ENCODE measurements at regions not wholly inside any gene's neighbourhood (a gene's known extent, or its start where the extent isn't known, plus 50 kb on each side); places are given as distances from the start of the nearest gene placed in this dataset.

- ChIA-PET RAD21 (ENCODE audit: unreplicated experiment) (no interaction called here), POLR2A (no interaction called here), SMC1A (ENCODE audit: uncharacterized antibody, unreplicated experiment) (interaction anchor here (1.2 kb wide), 1 partner anchor 13 kb away, joined by 3 read pairs; no protein-coding TSS in a partner anchor), CTCF (interaction anchor here (1.5 kb wide), 1 partner anchor 17 kb away, joined by 3 read pairs; no protein-coding TSS in a partner anchor)
- Histone ChIP-seq H3K4me1 (ENCODE audit: control insufficient read depth, insufficient read depth, low read length) (no peaks in the 10 kb centered on the region), H3K9me3 (replicated peaks; ENCODE audit: control insufficient read depth, insufficient read depth, low read length) (no peaks in the 10 kb centered on the region), H3K36me3 (ENCODE audit: control insufficient read depth in 2 of 2, insufficient read depth in 2 of 2, low read length in 1 of 2) (no peaks in the 10 kb centered on the region), H3K27ac (ENCODE audit: control insufficient read depth, insufficient read depth) (no peak overlapping the region), H3K4me3 (no peak overlapping the region), H3K79me2 (ENCODE audit: control insufficient read depth, insufficient read depth, low read length) (no peaks in the 10 kb centered on the region), H3K4me2 (ENCODE audit: control insufficient read depth, insufficient read depth) (no peak overlapping the region), H4K20me1 (ENCODE audit: control insufficient read depth, insufficient read depth) (no peaks in the 10 kb centered on the region), H2AFZ (ENCODE audit: control insufficient read depth, low read depth, low read length) (no peak overlapping the region), H3K9ac (ENCODE audit: control insufficient read depth, insufficient read depth, low read length) (no peak overlapping the region), H3K27me3 (replicated peaks in 1 of 2; ENCODE audit: control insufficient read depth in 2 of 2, insufficient read depth in 2 of 2, low read length in 1 of 2) (no peaks in the 10 kb centered on the region)
- 55% methylated on average over 4 of the region's 4 CpGs for WGBS (ENCODE audit: insufficient coverage, insufficient replicate concordance, low lambda C conversion rate, missing lambda C conversion rate)
- DNase-seq (ENCODE audit: low read depth, low spot score) (no peak), FAIRE-seq (no peak), ATAC-seq (no peak)
- intact Hi-C loops (cut with micrococcal nuclease; ENCODE audit: unreplicated experiment) (no loop called here), in situ Hi-C loops (cut with MboI) (no loop called here)
- no TSS peak for BruUV-seq (replicated peaks)
- no peak for TF ChIP-seq CBX5 (IDR thresholded peaks at IDR 0.05; ENCODE audit: low read depth)
- TF ChIP-seq NFXL1 (IDR thresholded peaks at IDR 0.05; ENCODE audit: borderline replicate concordance): peak; percentile 57; the same call in 1 of the 2 replicates
Measured at GRCh38 chr3:64848822-64849221, 161.0 kb upstream of the ADAMTS9 start.

GRCh38 chr3:64848127-64848800 lies 160.5 kb upstream of the ADAMTS9 start:
- in situ Hi-C loops (cut with MboI): no loop called here
- Histone ChIP-seq H3K4me2 (ENCODE audit: control insufficient read depth, insufficient read depth) (no peak overlapping the region), H3K9ac (ENCODE audit: control insufficient read depth, insufficient read depth, low read length) (no peak overlapping the region), H3K27me3 (replicated peaks in 1 of 2; ENCODE audit: control insufficient read depth in 2 of 2, insufficient read depth in 2 of 2, low read length in 1 of 2) (no peaks in the 10 kb centered on the region), H3K36me3 (ENCODE audit: control insufficient read depth in 2 of 2, insufficient read depth in 2 of 2, low read length in 1 of 2) (no peaks in the 10 kb centered on the region), H3K79me2 (ENCODE audit: control insufficient read depth, insufficient read depth, low read length) (no peaks in the 10 kb centered on the region), H4K20me1 (ENCODE audit: control insufficient read depth, insufficient read depth) (no peaks in the 10 kb centered on the region), H3K4me1 (ENCODE audit: control insufficient read depth, insufficient read depth, low read length) (no peaks in the 10 kb centered on the region), H3K9me3 (replicated peaks; ENCODE audit: control insufficient read depth, insufficient read depth, low read length) (no peaks in the 10 kb centered on the region), H3K4me3 (no peak overlapping the region), H2AFZ (ENCODE audit: control insufficient read depth, low read depth, low read length) (no peak overlapping the region), H3K27ac (ENCODE audit: control insufficient read depth, insufficient read depth) (no peak overlapping the region)
- no peak for DNase-seq (ENCODE audit: low read depth, low spot score)
- no peak for ATAC-seq
- FAIRE-seq: no peak
- POLR2A ChIA-PET: no interaction called here
- intact Hi-C loops (cut with micrococcal nuclease; ENCODE audit: unreplicated experiment): no loop called here
- no TSS peak for BruUV-seq (replicated peaks)
- SMC1A ChIA-PET (ENCODE audit: uncharacterized antibody, unreplicated experiment): interaction anchor here (1.2 kb wide), 1 partner anchor 12 kb away, joined by 3 read pairs; no protein-coding TSS in a partner anchor
- CTCF ChIA-PET: interaction anchor here (1.5 kb wide), 1 partner anchor 16 kb away, joined by 3 read pairs; no protein-coding TSS in a partner anchor
- RAD21 ChIA-PET (ENCODE audit: unreplicated experiment): no interaction called here
- WGBS (ENCODE audit: insufficient coverage, insufficient replicate concordance, low lambda C conversion rate, missing lambda C conversion rate): 12% methylated on average over 3 of the region's 3 CpGs
- TF ChIP-seq HDAC6 (IDR thresholded peaks at IDR 0.05; ENCODE audit: unreplicated experiment): no peak
- TF ChIP-seq E2F4 (IDR thresholded peaks at IDR 0.05; ENCODE audit: low read depth, low read length): no peak
- no peak for TF ChIP-seq IRF5 (IDR thresholded peaks at IDR 0.05; ENCODE audit: borderline replicate concordance)
- TF ChIP-seq ZNF24 (IDR thresholded peaks at IDR 0.05): no peak
- TF ChIP-seq SUPT20H (IDR thresholded peaks at IDR 0.05; ENCODE audit: borderline replicate concordance, control insufficient read depth, low read depth, low read length): no peak
- TF ChIP-seq CBX5 (IDR thresholded peaks at IDR 0.05; ENCODE audit: low read depth): no peak
- TF ChIP-seq RELB (IDR thresholded peaks at IDR 0.05; ENCODE audit: low read depth): no peak
- no peak for TF ChIP-seq TCF12 (IDR thresholded peaks at IDR 0.05; ENCODE audit: low read depth, low read length)
- TF ChIP-seq PBX3 (IDR thresholded peaks at IDR 0.05; ENCODE audit: insufficient replicate concordance, low read depth, low read length): no peak
- no peak for TF ChIP-seq RFX5 (IDR thresholded peaks at IDR 0.05; ENCODE audit: low read depth, low read length)

Data from GM12878 (cell line).